Sigmoid colon (tissue), 4 donors: ENCODE measurements at regions not wholly inside any gene's neighbourhood (a gene's known extent, or its start where the extent isn't known, plus 50 kb on each side); places are given as distances from the start of the nearest gene placed in this dataset.
"Not testable (repeated sequence)": the region's sequence is repeated elsewhere in the genome, so short reads cannot be mapped to it uniquely, and the experiment has no call there.

ENCODE experiments used
- EP300 ChIP-seq, 4 donors: sonication (generic); formaldehyde crosslinking; IDR thresholded peaks; one replicate each; pipeline ENCODE4 v1.6.1; 2017; ENCODE audit warnings: antibody characterized with exemption in 4 of 4
- POLR2A ChIP-seq, 2 donors: fragments of 450-650 bp; IDR thresholded peaks; one replicate each; pipeline ENCODE4 v1.6.1; 2016; ENCODE audit warnings: antibody characterized with exemption in 2 of 2, mild to moderate bottlenecking in 2 of 2, moderate library complexity in 2 of 2
- POLR2AphosphoS5 ChIP-seq, 4 donors: sonication (generic); formaldehyde crosslinking; IDR thresholded peaks; one replicate each; pipeline ENCODE4 v1.6.1; 2017; ENCODE audit warnings: antibody characterized with exemption in 4 of 4
- TF ChIP-seq, protein P1 (sequence below), 4 experiments: fragments of 450-650 bp in 3 of 4; fragments of 200-600 bp in 1 of 4; IDR thresholded peaks; one replicate each; pipeline ENCODE4 v1.5.1; 2016 to 2019; ENCODE audit warnings: antibody characterized with exemption in 4 of 4, mild to moderate bottlenecking in 3 of 4, moderate library complexity in 2 of 4

GRCh38 chr16:21383682-21384081 is 105.6 kb upstream of the CRYM start:
- not testable (repeated sequence) for TF ChIP-seq POLR2AphosphoS5, EP300, POLR2A (IDR thresholded peaks at IDR 0.05)
- TF ChIP-seq, protein P1, sequence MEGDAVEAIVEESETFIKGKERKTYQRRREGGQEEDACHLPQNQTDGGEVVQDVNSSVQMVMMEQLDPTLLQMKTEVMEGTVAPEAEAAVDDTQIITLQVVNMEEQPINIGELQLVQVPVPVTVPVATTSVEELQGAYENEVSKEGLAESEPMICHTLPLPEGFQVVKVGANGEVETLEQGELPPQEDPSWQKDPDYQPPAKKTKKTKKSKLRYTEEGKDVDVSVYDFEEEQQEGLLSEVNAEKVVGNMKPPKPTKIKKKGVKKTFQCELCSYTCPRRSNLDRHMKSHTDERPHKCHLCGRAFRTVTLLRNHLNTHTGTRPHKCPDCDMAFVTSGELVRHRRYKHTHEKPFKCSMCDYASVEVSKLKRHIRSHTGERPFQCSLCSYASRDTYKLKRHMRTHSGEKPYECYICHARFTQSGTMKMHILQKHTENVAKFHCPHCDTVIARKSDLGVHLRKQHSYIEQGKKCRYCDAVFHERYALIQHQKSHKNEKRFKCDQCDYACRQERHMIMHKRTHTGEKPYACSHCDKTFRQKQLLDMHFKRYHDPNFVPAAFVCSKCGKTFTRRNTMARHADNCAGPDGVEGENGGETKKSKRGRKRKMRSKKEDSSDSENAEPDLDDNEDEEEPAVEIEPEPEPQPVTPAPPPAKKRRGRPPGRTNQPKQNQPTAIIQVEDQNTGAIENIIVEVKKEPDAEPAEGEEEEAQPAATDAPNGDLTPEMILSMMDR (IDR thresholded peaks at IDR 0.05): not testable (repeated sequence)
